Stimulated activated CD8-positive, alpha-beta memory T cell treated with anti-CD3 and anti-CD28 coated beads, Interleukin-15, amount 100 ng/mL, for 48 hours (primary cell): ENCODE measurements at regions not wholly inside any gene's neighbourhood (a gene's known extent, or its start where the extent isn't known, plus 50 kb on each side); places are given as distances from the start of the nearest gene placed in this dataset.

Experiments
- DNase-seq, 2 donors: peaks; one replicate each; pipeline ENCODE4 v3.0.0-alpha.2; 2020; ENCODE audit warnings: low read depth in 2 of 2

GRCh38 chr15:47401427-47401826 lies 315.9 kb upstream of the SEMA6D start:
- no peak for DNase-seq

- DNase-seq: no peak
Measured at GRCh38 chr15:47402829-47403228, 314.5 kb upstream of the SEMA6D start.

- no peak for DNase-seq
Measured at GRCh38 chr15:47404877-47405276, 312.4 kb upstream of the SEMA6D start.

GRCh38 chr15:47405365-47406162 lies 311.7 kb upstream of the SEMA6D start:
- no peak for DNase-seq

GRCh38 chr15:47407692-47408091 lies 309.6 kb upstream of the SEMA6D start:
- DNase-seq: no peak

GRCh38 chr15:47409038-47409437 lies 308.3 kb upstream of the SEMA6D start:
- no peak for DNase-seq

GRCh38 chr15:47409600-47409999 lies 307.7 kb upstream of the SEMA6D start:
- no peak for DNase-seq

GRCh38 chr15:47410247-47410646 lies 307.1 kb upstream of the SEMA6D start:
- no peak for DNase-seq

- DNase-seq: no peak
Measured at GRCh38 chr15:47411733-47412132, 305.6 kb upstream of the SEMA6D start.

GRCh38 chr15:47412136-47412535 lies 305.2 kb upstream of the SEMA6D start:
- DNase-seq: no peak

GRCh38 chr15:47412802-47413201 lies 304.5 kb upstream of the SEMA6D start:
- no peak for DNase-seq

GRCh38 chr15:47414207-47414606 lies 303.1 kb upstream of the SEMA6D start:
- DNase-seq: no peak

- no peak for DNase-seq
Measured at GRCh38 chr15:47415539-47415971, 301.8 kb upstream of the SEMA6D start.

- no peak for DNase-seq
Measured at GRCh38 chr15:47422881-47423665, 294.2 kb upstream of the SEMA6D start.

GRCh38 chr15:47427463-47427862 lies 289.8 kb upstream of the SEMA6D start:
- DNase-seq: no peak

GRCh38 chr15:47429376-47429775 lies 287.9 kb upstream of the SEMA6D start:
- DNase-seq: no peak

- DNase-seq: no peak
Measured at GRCh38 chr15:47431501-47431900, 285.8 kb upstream of the SEMA6D start.

GRCh38 chr15:47432826-47433225 lies 284.5 kb upstream of the SEMA6D start:
- no peak for DNase-seq

GRCh38 chr15:47434596-47434995 lies 282.7 kb upstream of the SEMA6D start:
- DNase-seq: no peak

GRCh38 chr15:47437491-47437890 lies 279.8 kb upstream of the SEMA6D start:
- DNase-seq: no peak

- no peak for DNase-seq
Measured at GRCh38 chr15:47439146-47440111, 277.9 kb upstream of the SEMA6D start.

GRCh38 chr15:47442371-47442770 lies 274.9 kb upstream of the SEMA6D start:
- DNase-seq: no peak
